Ishikawa (cell line): ENCODE measurements at regions not wholly inside any gene's neighbourhood (a gene's known extent, or its start where the extent isn't known, plus 50 kb on each side); places are given as distances from the start of the nearest gene placed in this dataset.

Experiments
- CEBPB ChIP-seq: IDR thresholded peaks from 2 replicates; pipeline ENCODE4 v1.6.1; 2012
- CREB1 ChIP-seq: IDR thresholded peaks from 2 replicates; pipeline ENCODE4 v1.6.1; 2012; ENCODE audit warnings: low read depth
- EGR1 ChIP-seq: IDR thresholded peaks from 2 replicates; pipeline ENCODE4 v1.6.1; 2012
- EP300 ChIP-seq: IDR thresholded peaks from 2 replicates; pipeline ENCODE4 v1.6.1; 2012; ENCODE audit warnings: borderline replicate concordance
- FOXM1 ChIP-seq: IDR thresholded peaks from 2 replicates; pipeline ENCODE4 v1.6.1; 2012; ENCODE audit warnings: low read depth, borderline replicate concordance
- NFIC ChIP-seq: IDR thresholded peaks from 2 replicates; pipeline ENCODE4 v1.6.1; 2012
- RAD21 ChIP-seq: IDR thresholded peaks from 2 replicates; pipeline ENCODE4 v1.6.1; 2012; ENCODE audit warnings: low read depth
- TAF1 ChIP-seq: IDR thresholded peaks from 2 replicates; pipeline ENCODE4 v1.6.1; 2012; ENCODE audit warnings: low read depth, mild to moderate bottlenecking
- TCF12 ChIP-seq: IDR thresholded peaks from 2 replicates; pipeline ENCODE4 v1.6.1; 2012; ENCODE audit warnings: low read depth
- TEAD4 ChIP-seq: IDR thresholded peaks from 2 replicates; pipeline ENCODE4 v1.6.1; 2012
- YY1 ChIP-seq: IDR thresholded peaks from 2 replicates; pipeline ENCODE4 v1.6.1; 2012; ENCODE audit warnings: low read depth
- ZBTB7A ChIP-seq: IDR thresholded peaks from 2 replicates; pipeline ENCODE4 v1.6.1; 2012; ENCODE audit warnings: low read depth
- TF ChIP-seq, protein P1 (sequence below): IDR thresholded peaks from 2 replicates; pipeline ENCODE4 v1.6.1; 2012
- TF ChIP-seq, protein P2 (sequence below): IDR thresholded peaks from 2 replicates; pipeline ENCODE4 v1.6.1; 2012
- TF ChIP-seq, protein P3 (sequence below): IDR thresholded peaks from 2 replicates; pipeline ENCODE4 v1.6.1; 2012; ENCODE audit warnings: low read depth, mild to moderate bottlenecking

DNA sequence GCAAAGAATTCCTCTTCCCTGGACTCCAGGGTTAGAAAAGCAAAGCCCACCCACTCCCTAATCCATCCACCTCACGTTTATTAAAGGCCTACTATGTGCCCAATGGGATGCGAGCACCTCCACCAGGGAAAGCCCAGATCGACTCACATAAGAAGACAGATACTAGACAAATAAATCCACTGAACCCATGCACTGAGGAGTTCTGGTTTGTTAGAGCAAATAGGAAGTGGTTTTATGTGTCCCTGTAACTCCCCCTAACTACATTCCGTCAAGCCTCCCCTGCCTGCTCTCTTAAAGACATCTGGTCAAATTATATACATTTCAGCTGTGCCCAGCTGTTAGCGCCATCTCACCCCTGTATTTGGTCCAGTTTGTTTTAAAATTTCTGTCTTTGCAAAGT lies 218.5 kb upstream of the RPL38 start:
- TF ChIP-seq YY1 (no peak), TCF12 (no peak), FOXM1 (no peak), CREB1 (no peak), NFIC (no peak), TAF1 (no peak)
- TF ChIP-seq, protein P1, sequence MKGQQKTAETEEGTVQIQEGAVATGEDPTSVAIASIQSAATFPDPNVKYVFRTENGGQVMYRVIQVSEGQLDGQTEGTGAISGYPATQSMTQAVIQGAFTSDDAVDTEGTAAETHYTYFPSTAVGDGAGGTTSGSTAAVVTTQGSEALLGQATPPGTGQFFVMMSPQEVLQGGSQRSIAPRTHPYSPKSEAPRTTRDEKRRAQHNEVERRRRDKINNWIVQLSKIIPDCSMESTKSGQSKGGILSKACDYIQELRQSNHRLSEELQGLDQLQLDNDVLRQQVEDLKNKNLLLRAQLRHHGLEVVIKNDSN = no peak

DNA sequence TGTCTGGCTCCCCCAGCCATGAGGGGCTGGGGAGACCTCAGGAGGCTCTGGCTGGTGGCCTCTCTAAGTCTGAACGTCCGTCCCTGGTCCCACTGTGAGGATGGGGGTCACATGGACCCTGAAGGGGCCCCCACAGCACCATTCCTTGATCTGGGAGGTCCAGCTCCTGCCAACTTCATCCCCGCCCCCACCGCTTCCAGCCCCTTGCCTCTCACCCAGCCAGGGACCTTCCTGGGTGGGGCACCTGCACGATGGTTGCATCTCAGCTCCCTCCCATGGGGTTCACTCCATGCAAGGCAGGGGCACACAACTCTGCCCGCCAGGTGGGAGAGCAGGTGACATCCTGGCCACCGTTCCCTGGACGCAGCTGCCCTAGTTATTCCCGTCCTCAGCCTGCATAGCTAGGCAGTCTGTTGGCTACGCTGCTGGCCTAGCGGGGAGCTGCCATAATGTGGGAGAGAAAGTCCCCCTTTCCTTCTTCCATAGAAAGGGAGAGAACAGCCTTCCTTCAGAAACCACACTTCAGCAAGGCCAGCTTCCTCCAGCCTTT lies 217.9 kb upstream of the RPL38 start:
- TF ChIP-seq EGR1 = no peak

DNA sequence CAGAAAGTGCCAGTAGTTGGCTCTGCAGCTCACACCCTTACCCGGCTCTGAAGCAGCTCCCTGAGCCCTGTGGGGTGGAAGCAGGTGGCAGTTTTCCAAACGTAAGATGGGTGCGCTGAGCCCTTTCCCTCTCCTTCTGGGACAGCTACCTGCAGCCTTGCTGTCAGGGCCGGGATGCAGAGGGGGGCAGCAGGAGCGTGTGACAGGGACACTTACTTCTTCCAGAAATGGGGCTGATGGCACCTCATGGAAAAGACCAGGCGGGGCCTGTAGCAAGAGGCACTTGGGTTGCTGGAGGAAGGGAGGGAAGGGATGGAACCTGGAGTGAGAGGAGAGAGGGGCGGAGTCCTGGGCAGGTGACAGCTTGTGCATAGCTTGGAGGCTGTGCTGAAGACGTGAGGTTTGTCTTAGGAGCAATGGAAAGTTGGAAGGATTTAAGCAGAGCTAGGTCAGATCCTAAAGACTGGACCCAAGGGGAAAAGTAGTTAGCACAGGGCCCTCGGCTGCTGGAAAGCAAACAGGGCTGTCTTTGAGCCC lies 216.8 kb upstream of the RPL38 start:
- TF ChIP-seq TAF1 (no peak), EP300 (no peak), ZBTB7A (no peak), CEBPB (no peak), YY1 (no peak), TCF12 (no peak), RAD21 (no peak), CREB1 (no peak), EGR1 (no peak), TEAD4 (no peak), NFIC (no peak)
- TF ChIP-seq, protein P2, sequence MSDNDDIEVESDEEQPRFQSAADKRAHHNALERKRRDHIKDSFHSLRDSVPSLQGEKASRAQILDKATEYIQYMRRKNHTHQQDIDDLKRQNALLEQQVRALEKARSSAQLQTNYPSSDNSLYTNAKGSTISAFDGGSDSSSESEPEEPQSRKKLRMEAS = no peak
- TF ChIP-seq, protein P1 = no peak

DNA sequence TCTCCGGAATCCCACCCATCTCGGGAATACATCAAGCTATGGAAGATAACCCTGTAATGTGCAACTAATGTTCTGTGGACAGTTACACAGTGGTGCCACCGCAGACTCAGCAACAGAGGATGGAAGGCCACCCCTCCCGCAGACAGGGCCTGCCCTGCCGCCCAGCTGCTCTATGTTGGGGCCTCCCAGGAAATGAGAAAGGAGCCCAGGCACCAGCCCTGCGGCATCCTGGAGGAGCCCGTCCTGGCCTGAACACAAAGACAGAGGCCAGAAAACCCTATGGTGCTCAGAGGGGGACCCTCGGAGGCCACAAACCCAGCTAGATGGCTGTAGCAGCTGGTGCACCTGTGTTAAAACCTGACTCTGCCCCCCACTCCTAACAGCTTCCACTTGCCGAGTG lies 216.1 kb upstream of the RPL38 start:
- TF ChIP-seq CEBPB = no peak
- TF ChIP-seq, protein P3, sequence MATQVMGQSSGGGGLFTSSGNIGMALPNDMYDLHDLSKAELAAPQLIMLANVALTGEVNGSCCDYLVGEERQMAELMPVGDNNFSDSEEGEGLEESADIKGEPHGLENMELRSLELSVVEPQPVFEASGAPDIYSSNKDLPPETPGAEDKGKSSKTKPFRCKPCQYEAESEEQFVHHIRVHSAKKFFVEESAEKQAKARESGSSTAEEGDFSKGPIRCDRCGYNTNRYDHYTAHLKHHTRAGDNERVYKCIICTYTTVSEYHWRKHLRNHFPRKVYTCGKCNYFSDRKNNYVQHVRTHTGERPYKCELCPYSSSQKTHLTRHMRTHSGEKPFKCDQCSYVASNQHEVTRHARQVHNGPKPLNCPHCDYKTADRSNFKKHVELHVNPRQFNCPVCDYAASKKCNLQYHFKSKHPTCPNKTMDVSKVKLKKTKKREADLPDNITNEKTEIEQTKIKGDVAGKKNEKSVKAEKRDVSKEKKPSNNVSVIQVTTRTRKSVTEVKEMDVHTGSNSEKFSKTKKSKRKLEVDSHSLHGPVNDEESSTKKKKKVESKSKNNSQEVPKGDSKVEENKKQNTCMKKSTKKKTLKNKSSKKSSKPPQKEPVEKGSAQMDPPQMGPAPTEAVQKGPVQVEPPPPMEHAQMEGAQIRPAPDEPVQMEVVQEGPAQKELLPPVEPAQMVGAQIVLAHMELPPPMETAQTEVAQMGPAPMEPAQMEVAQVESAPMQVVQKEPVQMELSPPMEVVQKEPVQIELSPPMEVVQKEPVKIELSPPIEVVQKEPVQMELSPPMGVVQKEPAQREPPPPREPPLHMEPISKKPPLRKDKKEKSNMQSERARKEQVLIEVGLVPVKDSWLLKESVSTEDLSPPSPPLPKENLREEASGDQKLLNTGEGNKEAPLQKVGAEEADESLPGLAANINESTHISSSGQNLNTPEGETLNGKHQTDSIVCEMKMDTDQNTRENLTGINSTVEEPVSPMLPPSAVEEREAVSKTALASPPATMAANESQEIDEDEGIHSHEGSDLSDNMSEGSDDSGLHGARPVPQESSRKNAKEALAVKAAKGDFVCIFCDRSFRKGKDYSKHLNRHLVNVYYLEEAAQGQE = no peak
- no peak for TF ChIP-seq TEAD4
- no peak for TF ChIP-seq EGR1
- TF ChIP-seq, protein P2 = no peak
- TF ChIP-seq, protein P1 = no peak
- no peak for TF ChIP-seq EP300
- no peak for TF ChIP-seq TCF12
- no peak for TF ChIP-seq TAF1
- TF ChIP-seq ZBTB7A = no peak
- no peak for TF ChIP-seq RAD21
- no peak for TF ChIP-seq YY1

DNA sequence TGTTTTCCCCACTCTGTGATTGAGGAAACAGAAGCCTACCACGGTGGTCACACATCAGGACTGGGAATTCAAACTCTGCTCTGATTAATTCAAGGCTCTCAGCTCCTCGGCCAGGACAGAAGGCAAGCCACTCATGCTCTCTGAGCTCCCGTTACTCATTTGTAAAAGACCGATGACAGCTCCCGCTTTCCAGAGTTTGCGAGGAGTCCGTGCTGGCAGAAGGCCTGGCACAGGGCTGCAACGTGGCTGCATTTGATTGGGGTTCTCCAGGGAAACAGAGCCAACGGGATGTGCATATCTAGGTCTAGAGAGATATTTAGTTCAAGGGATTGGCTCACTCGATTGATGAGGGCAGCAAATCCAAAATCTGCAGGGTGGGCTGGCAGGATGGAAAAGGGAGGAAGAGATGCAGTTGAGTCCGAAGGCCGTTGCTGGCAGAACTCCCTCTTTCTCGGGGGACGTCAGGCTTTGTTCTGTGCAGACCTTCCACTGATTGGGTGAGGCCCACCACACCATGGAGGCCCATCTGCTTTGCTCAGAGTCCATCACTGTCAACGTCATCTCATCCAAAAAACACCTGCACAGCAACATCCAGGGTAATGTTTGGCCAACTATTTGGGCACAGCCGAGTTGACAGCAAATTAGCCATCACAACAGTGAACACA lies 215.5 kb upstream of the RPL38 start:
- no peak for TF ChIP-seq FOXM1
- TF ChIP-seq CREB1 = no peak
- TF ChIP-seq, protein P2 = no peak
- no peak for TF ChIP-seq EGR1
- TF ChIP-seq TCF12 = no peak
- TF ChIP-seq NFIC = no peak
- no peak for TF ChIP-seq RAD21
- TF ChIP-seq TEAD4 = no peak

DNA sequence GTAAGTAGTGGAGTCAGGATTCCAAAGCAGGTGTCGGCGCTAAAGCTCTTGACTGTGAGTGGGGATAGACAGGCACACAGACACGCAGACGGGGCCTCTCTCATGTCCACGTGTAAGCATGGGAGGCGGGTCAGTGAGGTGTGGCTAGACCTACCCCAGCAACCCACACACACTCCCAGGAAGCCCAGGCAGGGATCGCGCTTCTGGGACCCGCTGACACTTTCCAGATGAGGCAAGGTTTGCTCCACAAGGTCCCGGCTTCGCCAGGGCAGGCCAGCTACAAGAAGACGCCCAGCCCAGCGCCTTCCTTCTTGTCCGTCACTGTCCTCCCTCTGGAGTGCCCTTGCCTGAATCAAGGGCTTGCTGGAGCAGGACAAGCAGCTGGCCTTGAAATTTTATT lies 213.8 kb upstream of the RPL38 start:
- no peak for TF ChIP-seq YY1
- TF ChIP-seq RAD21 = no peak
- TF ChIP-seq, protein P2 = no peak
- no peak for TF ChIP-seq CEBPB
- TF ChIP-seq, protein P1 = no peak
- TF ChIP-seq, protein P3 = no peak
- no peak for TF ChIP-seq ZBTB7A
- no peak for TF ChIP-seq FOXM1
- no peak for TF ChIP-seq CREB1
- TF ChIP-seq TCF12 = no peak
